Transverse colon (tissue), 4 donors: ENCODE measurements at regions not wholly inside any gene's neighbourhood (a gene's known extent, or its start where the extent isn't known, plus 50 kb on each side); places are given as distances from the start of the nearest gene placed in this dataset.

Source experiments
- CTCF ChIP-seq, 5 experiments: fragments of 200-600 bp in 3 of 5; fragments of 450-650 bp in 2 of 5; sonication (generic) in 3 of 5; IDR thresholded peaks; 1 replicate in 2 of 5; 2 replicates in 3 of 5; pipeline ENCODE4 v1.5.1; 2016 to 2017; ENCODE audit warnings: antibody characterized with exemption in 5 of 5, inconsistent platforms in 3 of 5, mild to moderate bottlenecking in 2 of 5, moderate library complexity in 1 of 5
- EP300 ChIP-seq: sonication (generic); formaldehyde crosslinking; IDR thresholded peaks from one replicate; pipeline ENCODE4 v1.6.1; 2017; ENCODE audit warnings: antibody characterized with exemption, low read depth
- POLR2A ChIP-seq: fragments of 450-650 bp; IDR thresholded peaks from one replicate; pipeline ENCODE4 v1.6.1; 2016; ENCODE audit warnings: antibody characterized with exemption, mild to moderate bottlenecking, moderate library complexity
- POLR2AphosphoS5 ChIP-seq, 3 donors: sonication (generic); formaldehyde crosslinking; IDR thresholded peaks; one replicate each; pipeline ENCODE4 v1.6.1; 2016; ENCODE audit warnings: antibody characterized with exemption in 3 of 3

- TF ChIP-seq POLR2A (no peak), CTCF (IDR thresholded peaks at IDR 0.05) (no peak), POLR2AphosphoS5 (IDR thresholded peaks at IDR 0.05) (no peak), EP300 (no peak)
Observed at GRCh38 chr6:113329942-113330635, 527.1 kb upstream of the MARCKS start.
